Urothelium cell line (cell line): ENCODE measurements at regions not wholly inside any gene's neighbourhood (a gene's known extent, or its start where the extent isn't known, plus 50 kb on each side); places are given as distances from the start of the nearest gene placed in this dataset.

ENCODE experiments used
- DNase-seq: peaks from one replicate; pipeline ENCODE4 v3.0.0; 2011; ENCODE audit warnings: low spot score, mixed read lengths
- FAIRE-seq: peaks from 2 replicates; lab custom pipeline; 2011; peaks lifted over from hg19 to GRCh38; lab: Jason Lieb, UNC

DNA sequence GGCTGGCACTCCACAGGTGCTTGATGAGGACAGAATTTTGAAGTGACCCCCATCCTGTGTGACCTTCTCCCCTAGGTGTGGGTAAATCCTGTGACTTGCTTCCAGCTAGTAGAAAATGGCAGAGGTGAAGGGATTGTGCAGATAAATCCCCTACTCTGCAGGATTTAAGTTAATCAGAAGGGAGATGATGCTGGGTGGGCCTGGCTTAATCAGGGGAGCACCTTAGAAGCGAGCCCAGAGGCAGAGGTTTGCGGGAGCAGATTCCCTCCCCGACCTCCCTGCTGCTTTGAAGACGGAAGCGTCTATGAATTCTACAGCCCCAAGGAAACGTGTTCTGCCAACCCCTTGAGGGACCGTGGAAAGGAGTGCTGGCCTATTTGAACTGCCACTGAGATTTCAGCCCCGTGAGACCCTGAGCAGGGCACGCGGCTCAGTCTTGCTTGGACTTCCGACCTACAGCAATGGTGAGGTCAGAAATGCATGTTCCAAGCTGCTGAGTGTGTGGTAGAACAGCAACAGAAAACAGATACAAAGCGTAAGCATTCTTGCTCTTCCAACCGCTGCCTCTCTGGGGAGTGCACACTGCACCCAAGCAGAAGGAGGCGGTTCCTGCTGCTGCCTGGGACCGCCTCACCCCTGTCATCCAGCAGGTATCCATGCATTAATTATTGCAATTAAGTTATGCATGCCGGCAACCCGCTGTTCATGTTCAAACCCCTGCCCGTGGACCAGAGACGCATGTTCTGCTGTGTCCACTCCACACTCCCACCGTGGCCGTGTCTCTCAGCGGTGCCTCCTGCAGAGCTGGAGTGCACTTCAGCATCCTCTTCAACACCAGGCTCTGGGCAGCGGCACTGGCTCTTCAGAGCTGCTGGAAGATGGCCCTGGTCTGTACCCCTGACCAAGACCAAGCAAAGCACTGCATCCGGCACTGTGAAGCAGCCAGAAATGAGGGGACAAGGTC is 54.6 kb upstream of the RXRA start:
- no peak for DNase-seq
- no peak for FAIRE-seq

DNA sequence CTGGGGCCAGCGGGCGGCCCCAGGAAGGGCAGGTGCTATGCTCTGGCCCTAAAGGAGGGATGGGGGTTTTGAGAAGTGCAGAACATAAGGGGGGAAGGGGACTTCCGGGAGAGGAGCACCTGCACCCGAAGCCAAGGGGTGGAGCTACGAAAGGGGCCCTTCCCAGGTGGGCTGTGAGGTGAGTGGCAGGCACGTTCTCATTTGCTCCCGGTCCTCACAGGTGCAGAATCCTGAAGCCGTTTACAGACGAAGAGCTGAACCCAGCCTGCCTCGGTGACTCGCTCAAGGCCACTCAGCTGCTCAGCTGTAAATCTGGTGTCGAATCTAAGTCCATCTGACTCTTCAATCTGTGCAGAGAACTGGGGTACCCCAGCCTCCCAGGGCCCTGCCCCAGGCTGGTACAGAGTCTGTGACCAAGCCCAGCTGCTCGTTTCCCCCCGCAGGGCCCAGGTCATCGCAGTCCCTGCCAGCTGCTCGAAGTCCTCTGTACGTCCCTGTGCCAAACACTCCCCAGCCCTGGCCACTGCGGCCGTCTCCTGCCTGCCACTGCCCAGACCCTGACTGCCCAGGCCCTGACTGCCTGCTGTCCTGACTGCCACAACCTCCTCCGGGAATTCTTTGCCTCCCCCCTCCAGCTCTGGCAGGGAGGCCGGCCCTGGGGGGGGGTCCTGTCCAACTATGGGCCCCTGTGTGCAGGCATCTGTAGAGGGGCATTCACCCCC is 53.8 kb upstream of the RXRA start:
- no peak for FAIRE-seq
- DNase-seq, result no peak

DNA sequence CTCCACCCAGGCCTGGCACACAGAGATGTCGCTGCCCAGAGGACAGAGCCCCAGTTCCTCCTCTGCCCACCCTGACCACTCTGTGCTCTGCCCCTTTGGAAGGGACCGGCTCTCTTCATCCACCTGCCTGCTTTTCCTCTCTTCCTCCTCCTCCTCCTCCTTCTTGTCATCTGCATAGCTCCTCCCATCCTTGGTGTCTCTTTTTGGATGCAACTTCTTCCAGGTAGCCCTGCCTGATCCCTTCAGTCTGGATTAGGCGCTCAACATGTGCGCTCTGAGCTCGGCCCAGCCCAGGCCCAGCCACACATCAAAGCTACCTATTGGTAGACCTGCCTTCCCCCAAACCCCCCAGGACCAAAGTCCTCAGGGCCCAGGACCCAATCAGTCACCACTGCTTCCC is 52.6 kb upstream of the RXRA start:
- DNase-seq (no peak), FAIRE-seq (no peak)

DNA sequence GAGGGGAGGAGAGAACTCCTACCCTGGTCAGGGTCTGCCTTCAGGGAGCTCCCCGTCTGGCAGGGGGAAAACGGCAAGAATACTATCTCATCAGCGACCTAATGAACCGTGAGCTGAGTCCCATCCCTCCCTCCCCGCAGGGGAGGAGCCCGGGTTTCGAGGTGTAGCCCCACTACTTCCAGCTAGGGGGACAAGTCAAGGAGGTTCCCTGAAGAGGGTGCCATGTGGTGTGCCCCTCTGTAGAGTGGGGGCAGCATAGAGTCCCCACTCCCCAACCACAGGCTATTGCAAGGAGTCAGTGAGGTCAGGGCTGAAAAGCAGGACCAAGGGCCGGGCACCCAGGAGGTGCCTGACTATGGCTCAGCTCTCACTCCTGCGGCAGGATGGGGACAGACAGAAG is 50.9 kb upstream of the RXRA start:
- FAIRE-seq, result no peak
- DNase-seq, result no peak

DNA sequence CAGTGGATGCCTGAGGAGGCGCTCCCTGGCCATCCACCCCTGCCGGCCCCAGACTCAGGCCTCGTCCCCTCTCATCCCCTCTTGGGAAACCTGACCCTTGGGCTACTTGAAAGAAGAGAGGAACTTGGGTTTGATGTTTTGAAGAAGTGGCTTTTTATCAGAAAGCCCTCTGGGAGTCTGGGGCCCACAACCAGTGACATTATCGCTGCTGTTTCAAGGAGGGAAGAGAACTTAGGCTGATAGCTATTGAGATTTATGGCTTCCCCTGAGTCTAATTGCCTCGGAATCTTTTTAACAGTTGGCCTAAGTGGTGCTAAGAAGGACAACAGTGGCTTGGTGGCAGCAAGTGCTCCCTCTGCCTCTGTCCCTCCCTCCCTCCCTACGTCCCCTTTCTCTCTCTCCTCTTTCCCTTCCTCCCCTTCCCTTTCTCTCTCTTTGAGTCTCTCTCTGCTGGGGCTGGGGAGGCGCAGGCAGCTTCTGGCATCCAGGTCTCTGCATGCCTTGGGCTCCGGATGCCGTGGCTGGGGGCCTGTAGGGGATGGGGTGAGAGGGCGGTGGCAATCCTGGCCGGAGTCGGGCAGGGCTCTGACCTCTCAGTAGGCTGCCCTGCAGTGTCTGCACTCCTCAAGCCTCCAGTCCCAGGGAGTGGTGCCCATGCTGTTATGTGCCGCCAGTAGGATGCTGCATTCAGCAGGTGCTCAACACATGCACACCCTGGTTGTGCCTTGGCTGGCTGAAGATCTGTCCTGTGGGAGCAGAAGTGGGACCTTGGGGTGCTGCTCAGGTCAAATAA is 49.6 kb upstream of the RXRA start:
- no peak for DNase-seq
- FAIRE-seq, result no peak
